K562 (cell line): ENCODE measurements at regions not wholly inside any gene's neighbourhood (a gene's known extent, or its start where the extent isn't known, plus 50 kb on each side); places are given as distances from the start of the nearest gene placed in this dataset.

ENCODE experiments used
- ATAC-seq: fragments of 200-7000 bp; cut with Tn5 transposase; 3 replicates; pipeline ENCODE4 v1.9.1; 2020; ENCODE audit warnings: moderate library complexity
- BruUV-seq: library from RNA; stranded (reverse); fragments of 400-500 nt; replicated peaks from 2 replicates; lab custom pipeline; 2021; lab: Mats Ljungman, UMichigan
- CTCF ChIA-PET: fragments of 300-600 bp; formaldehyde crosslinking; extraction: SDS; loops from one replicate; lab custom pipeline; 2021; ENCODE audit warnings: low intra/inter-chr PET ratio; lab: Yijun Ruan, JAX
- POLR2A ChIA-PET: fragments of 300-600, 350-650 bp; sonication (Branson Sonifier 250); formaldehyde crosslinking; extraction: SDS; loops from one replicate; lab custom pipeline; 2021; ENCODE audit warnings: antibody characterized with exemption, inconsistent platforms; lab: Yijun Ruan, JAX
- DNase-seq, 4 experiments: peaks; one replicate each; pipeline versions ENCODE4 v3.0.0 to v3.0.0-alpha.2; 2011 to 2018; ENCODE audit warnings: low spot score in 3 of 4, mixed read lengths in 3 of 4; ENCODE audit errors: extremely low read depth in 1 of 4
- FAIRE-seq: peaks from 2 replicates; lab custom pipeline; 2011; peaks lifted over from hg19 to GRCh38; lab: Jason Lieb, UNC
- H2AFZ ChIP-seq: 2 replicates; pipeline ENCODE4 v1.6.0; 2011; ENCODE audit warnings: low read depth, low read length, control low read depth, inconsistent platforms
- H3K27ac ChIP-seq: fragments of 200-600 bp; 3 replicates; pipeline ENCODE4 v1.8.0; 2011; ENCODE audit warnings: low read depth, mild to moderate bottlenecking, control low read depth, inconsistent platforms, low read length, moderate library complexity, mixed read lengths; ENCODE audit errors: extremely low read depth
- H3K27me3 ChIP-seq, 2 experiments: fragments of 300-600 bp in 1 of 2; 2 replicates in 1 of 2; 3 replicates in 1 of 2; pipeline versions ENCODE4 v1.6.0 to v1.8.0; 2011; ENCODE audit warnings: inconsistent platforms in 2 of 2, low read length in 2 of 2, mild to moderate bottlenecking in 1 of 2, mixed read lengths in 1 of 2, moderate library complexity in 1 of 2; ENCODE audit not compliant: control insufficient read depth in 2 of 2, insufficient read depth in 2 of 2
- H3K36me3 ChIP-seq: fragments of 300-600 bp; 3 replicates; pipeline ENCODE4 v1.8.0; 2011; ENCODE audit warnings: mild to moderate bottlenecking, low read length, inconsistent platforms; ENCODE audit not compliant: control insufficient read depth, insufficient read depth
- H3K4me1 ChIP-seq, 2 experiments: fragments of 200-600 bp in 1 of 2; replicated peaks in 1 of 2; 2 replicates in 1 of 2; 3 replicates in 1 of 2; pipeline versions ENCODE4 v1.5.1 to v1.8.0; 2011; ENCODE audit warnings: inconsistent platforms in 2 of 2, low read length in 2 of 2, mild to moderate bottlenecking in 1 of 2, mixed read lengths in 1 of 2, moderate library complexity in 1 of 2; ENCODE audit not compliant: control insufficient read depth in 2 of 2, insufficient read depth in 2 of 2
- H3K4me2 ChIP-seq: 2 replicates; pipeline ENCODE4 v1.6.1; 2011; ENCODE audit warnings: low read length, control low read depth, inconsistent platforms, mixed read lengths; ENCODE audit not compliant: insufficient read depth
- H3K4me3 ChIP-seq: fragments of 200-600 bp; sonication (generic), shearing (Covaris generic); 2 replicates; pipeline ENCODE4 v1.5.1; 2016; ENCODE audit warnings: control low read depth, inconsistent platforms
- H3K79me2 ChIP-seq: fragments of 200-600 bp; 3 replicates; pipeline ENCODE4 v1.8.0; 2011; ENCODE audit warnings: low read length, inconsistent platforms; ENCODE audit not compliant: control insufficient read depth, insufficient read depth
- H3K9ac ChIP-seq, 2 experiments: 2 replicates each; pipeline versions ENCODE4 v1.6.0 to v1.6.1; 2011; ENCODE audit warnings: low read depth in 2 of 2, low read length in 2 of 2, control low read depth in 1 of 2, inconsistent platforms in 1 of 2, mild to moderate bottlenecking in 1 of 2, mixed read lengths in 1 of 2; ENCODE audit not compliant: insufficient read depth in 1 of 2
- H3K9me1 ChIP-seq: one replicate; pipeline ENCODE4 v1.6.0; 2011; ENCODE audit warnings: inconsistent platforms, mild to moderate bottlenecking, low read length, moderate library complexity; ENCODE audit not compliant: control insufficient read depth, insufficient read depth
- H3K9me3 ChIP-seq: replicated peaks from 2 replicates; pipeline ENCODE4 v1.5.1; 2011; ENCODE audit warnings: low read depth, low read length, inconsistent platforms; ENCODE audit not compliant: control insufficient read depth, insufficient read depth
- H4K20me1 ChIP-seq: replicated peaks from 2 replicates; pipeline ENCODE4 v1.6.1; 2011; ENCODE audit warnings: low read length, inconsistent platforms, mixed read lengths; ENCODE audit not compliant: control insufficient read depth, insufficient read depth
- BRCA1 ChIP-seq, 2 experiments: fragments of 450-650 bp in 1 of 2; sonication (generic) in 1 of 2; formaldehyde crosslinking in 1 of 2; IDR thresholded peaks; 2 replicates each; pipeline versions ENCODE4 v1.5.0 to v1.6.1; 2017 to 2020; ENCODE audit warnings: mild to moderate bottlenecking in 1 of 2, missing genetic modification reagents in 1 of 2
- CHD2 ChIP-seq: IDR thresholded peaks from 2 replicates; pipeline ENCODE4 v1.6.1; 2011; ENCODE audit warnings: low read depth, low read length
- JUND ChIP-seq, 2 experiments: IDR thresholded peaks; 2 replicates in 1 of 2; 3 replicates in 1 of 2; pipeline ENCODE4 v1.6.1; 2011; ENCODE audit warnings: borderline replicate concordance in 2 of 2, low read depth in 2 of 2, low read length in 2 of 2, improper control_type of control experiment in 1 of 2, missing biosample characterization in 1 of 2, missing genetic modification characterization in 1 of 2, missing genetic modification reagents in 1 of 2
- NCOA6 ChIP-seq: fragments of 450-650 bp; IDR thresholded peaks from 2 replicates; pipeline ENCODE4 v1.6.1; 2017; ENCODE audit warnings: mild to moderate bottlenecking
- RBM39 ChIP-seq: fragments of 200-400 bp; formaldehyde crosslinking; optimal IDR thresholded peaks from 2 replicates; pipeline ENCODE3; 2018; ENCODE audit warnings: low read depth, low read length
- RFX5 ChIP-seq: IDR thresholded peaks from 2 replicates; pipeline ENCODE4 v1.6.1; 2011; ENCODE audit warnings: low read depth, mild to moderate bottlenecking, improper control_type of control experiment, low read length
- SIRT6 ChIP-seq: IDR thresholded peaks from one replicate; pipeline ENCODE4 v1.6.1; 2012; ENCODE audit warnings: low read depth, mild to moderate bottlenecking, control low read depth, inconsistent platforms, low read length, moderate library complexity
- STAG1 ChIP-seq: sonication (generic); formaldehyde crosslinking; IDR thresholded peaks from 2 replicates; pipeline ENCODE4 v1.5.0; 2020; ENCODE audit warnings: missing genetic modification reagents, borderline replicate concordance
- TEAD4 ChIP-seq, 2 experiments: sonication (generic) in 1 of 2; formaldehyde crosslinking in 1 of 2; IDR thresholded peaks; 2 replicates each; pipeline versions ENCODE4 v1.6.1 to v1.8.0; 2012 to 2022; ENCODE audit warnings: borderline replicate concordance in 1 of 2, inconsistent platforms in 1 of 2, low read length in 1 of 2, mild to moderate bottlenecking in 1 of 2, missing genetic modification reagents in 1 of 2
- ZNF121 ChIP-seq: sonication (generic); formaldehyde crosslinking; conservative IDR thresholded peaks from 2 replicates; pipeline ENCODE4 v1.8.0; 2022; ENCODE audit warnings: missing genetic modification reagents
- ZNF174 ChIP-seq: fragments of 250-450 bp; sonication (Bioruptor Pico); IDR thresholded peaks from 2 replicates; pipeline ENCODE4 v1.4.0; 2020; ENCODE audit warnings: mild to moderate bottlenecking
- ZNF197 ChIP-seq: fragments of 200-800 bp; sonication (Bioruptor generic); IDR thresholded peaks from 2 replicates; pipeline ENCODE4 v1.6.1; 2016; ENCODE audit warnings: low read depth, missing genetic modification characterization, missing compliant biosample characterization
- ZNF24 ChIP-seq: fragments of 450-650 bp; IDR thresholded peaks from 2 replicates; pipeline ENCODE4 v1.6.1; 2016
- ZNF551 ChIP-seq: fragments of 250-450 bp; sonication (Bioruptor Pico); IDR thresholded peaks from 2 replicates; pipeline ENCODE4 v1.5.0; 2021; ENCODE audit warnings: mild to moderate bottlenecking, moderate library complexity
- WGBS: fragments of 100-300 bp; shearing (Covaris generic); methylation state at CpG from one replicate; pipeline ENCODE4 v1.1.6; 2016; ENCODE audit warnings: low coverage, mixed read lengths; ENCODE audit not compliant: insufficient coverage; ENCODE audit errors: missing lambda C conversion rate; 5-methylcytosine and 5-hydroxymethylcytosine counted together
- in situ Hi-C: fragments of 300-500 bp; cut with MboI; formaldehyde crosslinking; loops from 4 replicates; pipeline ENCODE4 v1.15.0; 2018; ENCODE audit warnings: inconsistent platforms, mixed read lengths
- intact Hi-C: fragments of 100-400 bp; cut with micrococcal nuclease; formaldehyde crosslinking; loops from 2 replicates; pipeline ENCODE4 v1.14.2; 2022
- TF ChIP-seq, protein P1 (sequence below): fragments of 450-650 bp; IDR thresholded peaks from 2 replicates; pipeline ENCODE4 v1.6.1; 2016; ENCODE audit warnings: antibody characterized with exemption
- TF ChIP-seq, protein P2 (sequence below): fragments of 250-450 bp; sonication (Bioruptor Pico); IDR thresholded peaks from 2 replicates; pipeline ENCODE4 v1.8.0; 2021; ENCODE audit warnings: borderline replicate concordance, mild to moderate bottlenecking, moderate library complexity; ENCODE audit not compliant: poor library complexity, severe bottlenecking
- TF ChIP-seq, protein P3 (sequence below): fragments of 450-650 bp; IDR thresholded peaks from 2 replicates; pipeline ENCODE4 v1.7.0; 2016; ENCODE audit warnings: borderline replicate concordance
- TF ChIP-seq, protein P4 (sequence below): fragments of 450-650 bp; IDR thresholded peaks from 2 replicates; pipeline ENCODE4 v1.6.1; 2017; ENCODE audit warnings: mild to moderate bottlenecking, moderate library complexity

DNA sequence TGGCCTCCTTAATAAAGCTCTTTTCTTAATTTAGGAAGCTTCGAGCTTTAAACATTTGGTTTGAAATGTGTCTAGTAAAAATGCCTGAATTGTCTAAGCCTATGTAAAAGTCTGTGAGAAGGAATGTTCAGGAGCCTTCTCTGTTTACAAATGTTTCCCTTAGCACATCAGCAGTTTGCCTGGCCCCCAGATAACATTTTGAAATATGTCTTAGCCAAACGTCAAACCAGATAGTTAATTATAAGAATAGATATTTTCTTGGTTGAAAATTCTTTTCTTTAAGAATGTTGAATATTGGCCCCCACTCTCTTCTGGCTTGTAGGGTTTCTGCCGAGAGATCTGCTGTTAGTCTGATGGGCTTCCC lies 498.6 kb downstream of the CCDC85A start:
- Histone ChIP-seq H3K27ac (no peak overlapping the region), H3K27me3 (no peaks in the 10 kb centered on the region), H4K20me1 (no peaks in the 10 kb centered on the region), H3K9me1 (no peaks in the 10 kb centered on the region), H3K9ac (no peak overlapping the region), H3K9me3 (no peaks in the 10 kb centered on the region; the same call in 1 of the 2 replicates), H3K4me3 (no peak overlapping the region), H3K4me1 (no peaks in the 10 kb centered on the region), H2AFZ (no peak overlapping the region), H3K4me2 (no peak overlapping the region), H3K79me2 (no peaks in the 10 kb centered on the region), H3K36me3 (no peaks in the 10 kb centered on the region)
- intact Hi-C loops: no loop called here
- FAIRE-seq (no peak), DNase-seq (no peak), ATAC-seq (no peak)
- 0% methylated on average over 2 of the region's 3 CpGs for WGBS
- CTCF ChIA-PET: no interaction called here
- BruUV-seq: no TSS peak
- in situ Hi-C loops: no loop called here
- TF ChIP-seq NCOA6 (no peak), RBM39 (no peak), RFX5 (no peak), BRCA1 (IDR thresholded peaks at IDR 0.05) (no peak), BRCA1 (CRISPR knock-in tag; IDR thresholded peaks at IDR 0.05) (no peak), ZNF197 (CRISPR knock-in tag) (no peak), ZNF121 (no peak), JUND (IDR thresholded peaks at IDR 0.05; ENCODE audit: borderline replicate concordance, low read depth, low read length) (no peak), JUND (tag; IDR thresholded peaks at IDR 0.05; ENCODE audit: borderline replicate concordance, low read depth, low read length) (no peak), STAG1 (CRISPR knock-in tag) (no peak), ZNF551 (CRISPR knock-in tag) (no peak), TEAD4 (IDR thresholded peaks at IDR 0.05; ENCODE audit: low read length) (no peak), TEAD4 (CRISPR knock-in tag; IDR thresholded peaks at IDR 0.05; ENCODE audit: borderline replicate concordance) (no peak), ZNF174 (no peak), ZNF24 (no peak), SIRT6 (no peak), CHD2 (no peak)
- TF ChIP-seq, protein P1, sequence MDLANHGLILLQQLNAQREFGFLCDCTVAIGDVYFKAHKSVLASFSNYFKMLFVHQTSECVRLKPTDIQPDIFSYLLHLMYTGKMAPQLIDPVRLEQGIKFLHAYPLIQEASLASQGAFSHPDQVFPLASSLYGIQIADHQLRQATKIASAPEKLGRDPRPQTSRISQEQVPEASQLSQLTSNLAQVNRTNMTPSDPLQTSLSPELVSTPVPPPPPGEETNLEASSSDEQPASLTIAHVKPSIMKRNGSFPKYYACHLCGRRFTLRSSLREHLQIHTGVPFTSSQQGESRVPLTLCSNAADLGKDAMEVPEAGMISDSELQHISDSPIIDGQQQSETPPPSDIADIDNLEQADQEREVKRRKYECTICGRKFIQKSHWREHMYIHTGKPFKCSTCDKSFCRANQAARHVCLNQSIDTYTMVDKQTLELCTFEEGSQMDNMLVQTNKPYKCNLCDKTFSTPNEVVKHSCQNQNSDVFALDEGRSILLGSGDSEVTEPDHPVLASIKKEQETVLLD: no peak
- TF ChIP-seq, protein P2, sequence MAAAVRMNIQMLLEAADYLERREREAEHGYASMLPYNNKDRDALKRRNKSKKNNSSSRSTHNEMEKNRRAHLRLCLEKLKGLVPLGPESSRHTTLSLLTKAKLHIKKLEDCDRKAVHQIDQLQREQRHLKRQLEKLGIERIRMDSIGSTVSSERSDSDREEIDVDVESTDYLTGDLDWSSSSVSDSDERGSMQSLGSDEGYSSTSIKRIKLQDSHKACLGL (CRISPR knock-in tag): no peak
- TF ChIP-seq, protein P3, sequence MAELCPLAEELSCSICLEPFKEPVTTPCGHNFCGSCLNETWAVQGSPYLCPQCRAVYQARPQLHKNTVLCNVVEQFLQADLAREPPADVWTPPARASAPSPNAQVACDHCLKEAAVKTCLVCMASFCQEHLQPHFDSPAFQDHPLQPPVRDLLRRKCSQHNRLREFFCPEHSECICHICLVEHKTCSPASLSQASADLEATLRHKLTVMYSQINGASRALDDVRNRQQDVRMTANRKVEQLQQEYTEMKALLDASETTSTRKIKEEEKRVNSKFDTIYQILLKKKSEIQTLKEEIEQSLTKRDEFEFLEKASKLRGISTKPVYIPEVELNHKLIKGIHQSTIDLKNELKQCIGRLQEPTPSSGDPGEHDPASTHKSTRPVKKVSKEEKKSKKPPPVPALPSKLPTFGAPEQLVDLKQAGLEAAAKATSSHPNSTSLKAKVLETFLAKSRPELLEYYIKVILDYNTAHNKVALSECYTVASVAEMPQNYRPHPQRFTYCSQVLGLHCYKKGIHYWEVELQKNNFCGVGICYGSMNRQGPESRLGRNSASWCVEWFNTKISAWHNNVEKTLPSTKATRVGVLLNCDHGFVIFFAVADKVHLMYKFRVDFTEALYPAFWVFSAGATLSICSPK: no peak
- TF ChIP-seq, protein P4, sequence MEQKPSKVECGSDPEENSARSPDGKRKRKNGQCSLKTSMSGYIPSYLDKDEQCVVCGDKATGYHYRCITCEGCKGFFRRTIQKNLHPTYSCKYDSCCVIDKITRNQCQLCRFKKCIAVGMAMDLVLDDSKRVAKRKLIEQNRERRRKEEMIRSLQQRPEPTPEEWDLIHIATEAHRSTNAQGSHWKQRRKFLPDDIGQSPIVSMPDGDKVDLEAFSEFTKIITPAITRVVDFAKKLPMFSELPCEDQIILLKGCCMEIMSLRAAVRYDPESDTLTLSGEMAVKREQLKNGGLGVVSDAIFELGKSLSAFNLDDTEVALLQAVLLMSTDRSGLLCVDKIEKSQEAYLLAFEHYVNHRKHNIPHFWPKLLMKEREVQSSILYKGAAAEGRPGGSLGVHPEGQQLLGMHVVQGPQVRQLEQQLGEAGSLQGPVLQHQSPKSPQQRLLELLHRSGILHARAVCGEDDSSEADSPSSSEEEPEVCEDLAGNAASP: no peak
- TF ChIP-seq, all 486 proteins: peak for 0
- POLR2A ChIA-PET: no interaction called here
